IPS DF 4.7 (cell line): ENCODE measurements at regions not wholly inside any gene's neighbourhood (a gene's known extent, or its start where the extent isn't known, plus 50 kb on each side); places are given as distances from the start of the nearest gene placed in this dataset.
"Not testable (repeated sequence)": the region's sequence is repeated elsewhere in the genome, so short reads cannot be mapped to it uniquely, and the experiment has no call there.

Experiments used
- DNase-seq: peaks from one replicate; pipeline ENCODE4 v3.0.0-alpha.2; 2013; ENCODE audit warnings: low spot score; ENCODE audit errors: extremely low read depth

DNA sequence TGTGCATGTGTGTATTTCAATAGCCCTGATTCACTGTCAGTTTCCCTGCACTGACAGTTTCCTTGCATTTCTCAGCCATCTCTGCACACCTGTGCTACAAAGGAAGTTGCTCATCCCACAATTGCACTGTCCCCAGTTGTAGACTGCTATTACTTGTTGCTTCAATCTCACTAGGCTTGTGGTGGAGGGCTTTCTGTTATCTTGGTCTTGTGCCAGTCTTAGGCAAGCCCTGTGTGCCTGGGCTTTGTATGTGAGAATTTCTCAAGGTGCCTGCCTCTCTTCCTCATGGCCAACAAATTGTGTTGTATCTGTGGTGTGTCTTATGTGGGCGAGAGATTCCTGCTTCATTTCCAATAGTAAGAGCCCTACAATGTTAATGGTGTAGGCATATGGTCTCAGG is 467.4 kb downstream of the GRIA2 start:
- DNase-seq: no peak

DNA sequence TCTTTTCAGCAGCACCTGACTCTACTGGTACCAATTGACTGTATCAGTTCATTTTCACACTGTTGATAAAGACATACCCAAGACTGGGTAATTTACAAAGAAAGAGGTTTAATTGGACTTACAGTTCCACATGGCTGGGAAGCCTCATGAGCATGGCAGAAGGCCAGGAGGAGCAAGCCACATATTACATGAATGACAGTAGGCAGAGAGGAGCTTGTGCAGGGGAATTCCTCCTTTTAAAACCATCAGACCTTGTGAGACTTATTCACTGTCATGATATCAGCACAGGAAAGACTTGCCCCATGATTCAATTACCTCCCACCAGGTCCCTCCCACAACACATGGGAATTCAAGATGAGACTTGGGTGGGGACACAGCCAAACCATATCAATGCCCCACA is 458.8 kb downstream of the GRIA2 start:
- DNase-seq: not testable (repeated sequence)

DNA sequence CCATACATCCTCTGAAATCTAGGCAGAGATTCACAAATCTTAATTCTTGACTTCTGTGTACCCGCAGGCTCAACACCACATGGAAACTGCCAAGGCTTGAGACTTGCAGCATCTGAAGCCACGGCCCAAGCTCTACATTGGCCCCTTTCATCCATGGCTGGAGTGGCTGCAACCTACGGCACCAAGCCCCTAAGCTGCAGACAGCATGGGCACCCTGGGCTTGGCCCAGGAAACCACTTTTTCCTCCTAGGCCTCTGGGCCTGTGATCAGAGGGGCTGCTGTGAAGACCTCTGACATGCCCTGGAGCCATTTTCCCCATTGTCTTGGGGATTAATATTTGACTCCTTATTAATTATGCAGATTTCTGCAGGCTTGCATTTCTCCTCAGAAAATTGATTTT is 457.9 kb downstream of the GRIA2 start:
- DNase-seq: no peak

DNA sequence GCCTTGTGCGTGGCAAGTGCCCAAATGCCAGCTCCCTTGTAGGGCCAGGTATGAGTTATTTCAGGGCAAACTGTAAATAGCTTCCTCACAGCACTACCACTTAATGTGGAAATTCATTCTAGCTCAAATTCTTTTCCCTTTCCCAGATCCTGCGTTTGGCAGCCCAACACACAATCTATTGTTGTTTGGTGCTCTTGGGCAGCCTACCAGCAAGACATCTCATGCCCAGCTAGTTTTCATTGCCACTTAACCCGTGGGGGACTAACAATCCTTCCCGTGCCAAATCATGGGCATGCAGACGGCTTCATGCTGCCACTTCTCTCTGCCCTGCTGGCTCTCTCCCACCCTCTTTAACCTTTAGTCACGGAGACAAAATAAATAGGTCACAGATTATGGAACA is 454.2 kb downstream of the GRIA2 start:
- no peak for DNase-seq

DNA sequence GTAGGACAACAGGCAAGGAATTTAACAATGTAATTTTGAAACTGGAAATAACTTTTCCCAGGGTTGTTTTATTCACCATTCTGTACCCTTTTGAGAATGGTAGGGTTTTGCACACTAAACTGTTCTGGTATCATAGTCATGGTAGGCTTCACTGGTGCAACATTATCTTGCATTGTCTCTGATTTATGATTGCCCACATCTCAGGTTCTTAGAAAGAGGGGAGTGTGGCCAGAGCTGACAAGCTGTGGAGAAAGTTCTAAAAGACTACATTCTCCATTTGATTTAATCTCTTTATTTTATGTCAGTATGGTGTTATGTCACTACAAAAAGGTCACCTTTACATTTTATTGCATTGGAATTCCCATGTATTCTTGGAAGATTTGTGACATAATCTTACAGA is 447.3 kb downstream of the GRIA2 start:
- DNase-seq: no peak

DNA sequence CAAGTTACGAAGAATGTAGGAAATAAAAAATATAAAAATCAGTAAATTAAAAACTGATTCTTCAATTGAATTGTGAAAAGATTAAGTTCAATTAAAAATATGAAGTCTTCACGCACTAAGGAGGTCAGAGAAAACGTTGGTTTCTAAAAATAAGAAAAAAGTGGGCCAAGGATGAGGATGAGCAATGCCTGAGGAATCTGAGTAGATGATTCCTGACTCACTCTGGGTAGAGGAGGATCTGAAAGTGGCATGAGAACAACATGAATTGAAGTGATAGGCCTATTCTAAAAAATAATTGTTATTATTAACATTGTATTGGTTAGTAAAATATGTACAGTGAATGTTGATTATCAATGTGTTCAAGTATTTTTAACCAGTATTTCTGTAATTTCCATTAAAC is 444.2 kb downstream of the GRIA2 start:
- DNase-seq: no peak

DNA sequence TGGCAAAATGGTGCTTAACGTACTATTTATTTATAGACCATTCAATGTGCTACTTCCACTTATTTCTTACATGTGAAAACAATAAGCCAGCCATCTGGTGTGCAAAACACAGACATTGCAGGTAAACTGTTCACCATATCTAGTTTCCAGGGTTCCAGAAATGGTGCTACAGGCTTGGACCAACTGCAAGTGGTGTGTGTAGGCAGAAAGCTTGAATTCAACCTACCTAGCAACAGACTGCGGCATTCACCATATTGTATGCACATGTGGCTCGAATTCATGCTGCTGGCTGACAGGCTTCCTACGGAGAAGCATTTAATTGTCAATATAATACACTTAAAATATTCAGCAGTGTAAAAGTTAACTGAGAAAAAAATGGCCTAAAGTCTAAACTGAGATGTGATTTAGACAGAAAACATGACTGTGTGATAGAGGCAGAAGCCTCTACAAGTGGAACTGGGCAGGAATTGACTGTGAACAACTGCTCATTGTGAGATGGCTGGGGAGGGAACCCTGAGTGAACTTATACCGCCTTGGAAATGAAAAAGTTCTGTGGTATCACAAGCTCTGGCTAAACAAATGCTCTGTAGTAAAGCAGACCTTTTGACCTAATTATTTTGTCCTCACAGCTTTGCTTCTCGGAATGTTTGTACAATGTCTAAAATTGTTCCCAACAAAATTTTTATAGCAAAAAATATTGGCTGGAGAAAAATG is 434.7 kb downstream of the GRIA2 start:
- DNase-seq: no peak

DNA sequence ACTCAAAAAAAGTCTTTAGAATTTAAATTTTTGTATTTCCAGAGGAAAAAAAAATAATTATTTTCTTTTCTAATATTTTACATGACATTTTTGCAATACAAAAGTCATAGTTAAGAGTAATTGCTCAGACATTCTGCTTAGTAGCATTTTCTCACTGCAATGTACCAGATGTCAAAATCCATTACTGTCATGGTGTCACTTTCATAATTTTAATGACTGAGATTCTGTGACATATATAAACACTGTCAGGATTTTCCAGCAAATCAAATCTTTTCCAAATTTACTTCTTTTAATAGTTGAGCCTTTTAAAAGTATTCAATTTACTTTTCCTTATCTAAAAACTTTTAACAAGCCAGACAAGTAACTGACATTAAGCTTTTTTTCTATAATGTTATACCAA is 422.7 kb downstream of the GRIA2 start:
- DNase-seq: no peak

DNA sequence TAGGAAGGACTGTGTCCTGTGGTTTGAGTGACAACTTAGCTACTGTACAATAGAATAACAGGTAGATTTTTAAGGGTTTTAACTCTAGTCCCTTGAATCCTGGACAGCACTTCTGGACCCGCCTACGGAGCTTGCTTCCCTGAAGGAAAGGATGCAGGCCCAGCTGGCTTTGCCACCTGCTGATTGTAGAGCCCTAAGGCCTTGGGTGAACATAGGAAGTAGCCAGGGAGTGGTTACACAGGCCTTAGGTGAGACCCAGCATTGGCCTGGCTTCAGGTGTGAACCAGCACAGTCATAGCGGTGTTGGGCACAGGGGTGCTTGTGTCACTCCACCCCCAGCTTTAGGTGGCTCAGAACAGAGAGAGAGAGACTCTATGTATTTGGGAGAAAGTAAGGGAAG is 413.5 kb downstream of the GRIA2 start:
- DNase-seq: no peak

DNA sequence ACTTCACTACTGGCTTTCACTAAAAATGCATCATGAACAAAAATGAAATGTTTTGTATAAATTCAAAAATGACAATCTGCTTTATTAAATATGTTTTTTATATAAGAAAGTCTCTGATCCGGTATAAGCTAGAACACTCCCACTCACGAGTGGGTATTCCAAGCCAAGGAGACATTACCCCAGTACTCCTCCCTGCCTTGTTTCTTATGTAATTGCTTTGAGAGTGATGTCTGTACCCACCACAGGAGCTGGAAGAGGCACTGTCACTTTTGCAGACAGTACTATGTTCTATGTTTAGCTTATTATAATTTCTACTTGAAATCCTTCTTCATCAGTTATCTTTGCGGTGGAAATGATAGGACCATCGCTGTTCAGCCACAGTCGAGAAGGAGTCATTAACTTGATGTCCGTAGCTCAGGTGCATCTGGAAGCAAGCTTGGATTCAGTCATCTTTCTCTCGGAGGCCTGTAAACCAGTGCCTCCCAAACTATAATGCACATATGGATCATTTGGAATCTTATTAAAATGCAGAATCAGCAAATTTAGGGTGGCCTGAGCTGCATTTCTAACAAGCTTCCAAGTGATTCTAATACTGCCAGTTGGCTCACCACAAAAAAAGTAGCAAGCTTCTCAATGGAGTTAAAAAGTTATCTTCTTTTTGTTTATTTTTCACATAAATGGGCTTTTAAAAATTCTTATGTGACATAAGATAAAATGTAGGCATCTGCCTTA is 396.4 kb downstream of the GRIA2 start:
- no peak for DNase-seq

DNA sequence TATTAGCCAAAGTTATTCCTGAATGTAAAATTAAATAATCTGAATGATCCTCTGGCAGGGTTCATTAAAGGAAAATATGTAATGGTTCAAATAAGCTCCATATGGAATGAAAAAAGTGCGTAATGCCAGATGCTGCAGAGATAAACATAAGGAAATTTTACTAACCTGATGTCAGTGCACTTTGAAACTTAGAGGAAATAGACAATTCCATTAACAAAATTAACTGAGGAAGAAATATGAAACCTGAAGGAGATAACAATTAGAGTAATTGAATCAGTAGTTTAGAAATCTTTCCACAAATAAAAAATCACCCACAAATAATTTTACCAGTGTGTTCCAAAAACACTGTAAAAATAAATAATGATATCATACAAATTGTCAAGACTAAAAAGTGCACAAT is 387.5 kb downstream of the GRIA2 start:
- DNase-seq: no peak

DNA sequence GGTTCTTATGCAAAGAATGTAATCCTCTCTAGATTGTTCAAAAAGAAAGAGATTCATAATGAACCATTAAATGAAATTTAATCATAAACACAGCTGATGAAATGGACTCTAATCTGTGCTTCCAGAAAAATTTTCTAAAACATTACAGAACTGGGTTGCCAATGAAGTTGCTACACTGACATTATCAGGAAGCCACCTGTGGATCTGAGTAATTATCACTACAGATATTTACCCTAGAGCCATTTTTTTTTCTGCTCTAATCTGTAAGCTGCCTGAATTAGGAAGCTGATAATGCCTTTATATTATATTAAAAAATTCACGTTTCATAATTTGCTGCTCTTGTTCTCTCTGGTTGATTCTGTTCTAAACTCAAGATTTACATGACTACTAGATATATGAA is 380.1 kb downstream of the GRIA2 start:
- no peak for DNase-seq

DNA sequence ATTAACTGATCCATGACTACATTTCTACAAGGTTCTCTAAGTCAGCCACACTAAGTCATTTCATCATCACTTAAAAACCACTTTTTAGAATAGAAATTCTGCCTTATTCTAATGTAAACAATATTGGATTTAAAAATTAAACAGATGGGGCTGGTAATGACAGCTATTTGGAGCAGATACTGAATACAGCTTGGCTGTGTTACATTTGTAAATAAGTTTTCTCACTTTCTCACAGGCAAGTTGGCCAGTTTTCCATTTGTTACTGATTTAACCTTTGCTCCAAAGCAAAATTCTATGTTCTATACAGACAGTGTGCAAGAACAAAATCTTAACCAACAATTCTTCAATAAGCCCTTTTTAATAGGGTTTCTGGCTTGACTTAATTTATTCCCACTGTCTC is 370.7 kb downstream of the GRIA2 start:
- no peak for DNase-seq

DNA sequence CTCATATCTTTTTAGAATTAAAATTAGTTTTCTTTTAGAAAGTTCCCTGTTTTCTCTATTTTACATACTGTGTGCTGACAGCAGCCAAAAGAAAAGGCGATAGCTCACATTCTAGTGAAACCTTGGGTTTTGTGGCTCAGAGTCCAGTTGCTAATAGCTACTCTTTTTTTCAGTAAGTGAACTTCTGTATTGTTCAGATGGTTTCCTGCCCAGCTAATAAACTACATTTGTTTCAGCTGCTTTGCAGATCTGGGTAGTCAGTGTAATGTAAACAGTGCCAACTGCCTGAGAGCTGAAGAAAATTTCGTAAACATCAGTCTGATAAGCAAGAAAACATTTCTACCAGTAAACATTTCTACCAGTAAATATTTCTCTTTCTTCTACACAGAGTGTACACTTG is 370.2 kb downstream of the GRIA2 start:
- DNase-seq: no peak

DNA sequence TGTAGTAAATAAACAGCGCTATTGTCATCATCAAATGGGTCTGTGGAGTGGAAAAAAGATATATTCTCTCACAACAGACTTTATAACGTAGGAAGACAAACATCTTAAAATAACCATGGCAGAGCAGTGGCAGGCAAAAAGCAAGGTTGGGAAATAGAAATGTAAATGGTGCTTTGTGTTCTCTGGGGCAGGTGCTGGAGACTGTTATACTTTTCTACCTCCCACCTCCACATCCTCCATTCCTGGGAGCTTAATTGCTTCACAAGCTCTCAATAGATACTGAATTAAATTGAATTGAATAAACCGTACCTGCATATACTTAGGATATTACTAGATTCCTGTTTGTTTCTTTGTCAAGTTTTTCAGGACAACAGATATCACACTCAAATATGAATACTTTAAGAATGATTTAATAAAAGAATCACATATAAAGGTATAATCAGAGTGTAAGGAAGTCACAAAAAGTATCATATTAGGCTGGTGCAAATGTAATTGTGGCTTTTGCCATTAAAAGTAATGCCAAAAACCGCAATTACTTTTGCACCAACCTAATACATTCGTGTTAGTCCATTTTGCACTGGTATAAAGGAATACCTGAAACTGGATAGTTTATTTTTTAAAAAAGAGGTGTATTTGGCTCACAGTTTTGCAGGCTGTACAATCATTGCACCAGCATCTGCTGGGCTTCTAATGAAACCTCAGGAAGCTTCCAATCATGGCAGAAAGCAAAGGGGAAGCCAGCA is 367.3 kb downstream of the GRIA2 start:
- no peak for DNase-seq

DNA sequence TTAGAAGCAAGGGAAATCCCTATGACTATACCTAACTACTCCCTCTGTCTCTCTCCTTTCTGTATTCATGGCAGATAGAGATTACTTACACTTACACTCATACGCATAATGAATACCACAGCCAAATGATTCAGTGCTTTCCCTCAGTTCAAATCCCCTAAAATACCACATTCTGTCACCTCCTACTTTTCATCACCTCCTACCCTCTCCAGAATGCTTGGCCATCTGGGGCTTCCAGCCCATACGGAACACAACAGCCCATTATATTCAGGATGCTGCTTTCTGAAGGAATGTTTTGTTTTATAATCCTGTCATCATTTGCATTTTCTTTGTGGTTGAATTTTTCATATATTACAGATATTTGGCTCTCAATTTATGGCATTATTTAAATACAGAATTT is 361.6 kb downstream of the GRIA2 start:
- no peak for DNase-seq

DNA sequence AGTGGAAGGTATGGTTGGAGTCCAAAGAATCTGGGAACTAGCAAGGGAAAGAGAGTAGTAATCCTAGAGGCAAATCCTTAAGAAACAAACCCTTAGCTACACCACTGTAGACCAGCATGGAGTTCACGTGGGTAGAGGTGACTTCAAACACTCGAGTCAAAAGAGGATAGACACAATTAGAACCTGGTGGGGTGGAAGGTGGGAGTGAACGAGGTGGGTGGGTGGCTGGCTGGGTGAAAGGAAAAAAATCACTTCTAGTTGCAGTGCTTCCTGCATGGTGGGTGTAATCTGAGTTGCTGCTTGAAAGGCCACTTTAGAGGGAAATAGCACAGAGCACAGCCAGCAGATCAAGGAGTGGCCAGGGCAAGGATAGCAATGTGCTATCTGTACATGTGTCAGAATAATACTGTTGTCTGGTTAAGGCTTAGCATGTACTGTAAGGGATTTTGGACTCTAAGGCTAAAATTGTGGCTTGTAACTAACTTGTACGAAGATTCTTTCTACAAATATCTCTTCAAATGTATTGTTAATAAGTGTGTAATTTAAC is 356.2 kb downstream of the GRIA2 start:
- no peak for DNase-seq

DNA sequence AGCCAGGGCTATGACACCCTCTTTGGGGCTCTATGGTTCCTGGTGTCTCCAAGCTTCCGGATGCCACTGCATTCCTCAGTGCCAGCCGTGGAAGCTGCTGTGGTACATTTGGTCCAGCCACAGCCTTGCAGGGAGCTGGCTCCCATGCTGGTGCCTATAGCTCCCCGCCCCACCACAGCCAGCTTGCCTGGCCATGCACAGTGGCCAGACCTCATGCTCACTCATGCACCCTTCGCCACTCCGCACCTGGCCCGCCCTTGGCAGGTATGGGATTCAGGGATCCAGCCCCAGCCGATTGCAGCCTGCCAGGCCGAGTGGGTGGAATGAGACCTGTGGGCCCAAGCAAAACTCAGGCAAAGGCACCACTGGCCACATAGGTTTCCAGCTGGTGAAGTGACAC is 354.8 kb downstream of the GRIA2 start:
- DNase-seq: no peak

DNA sequence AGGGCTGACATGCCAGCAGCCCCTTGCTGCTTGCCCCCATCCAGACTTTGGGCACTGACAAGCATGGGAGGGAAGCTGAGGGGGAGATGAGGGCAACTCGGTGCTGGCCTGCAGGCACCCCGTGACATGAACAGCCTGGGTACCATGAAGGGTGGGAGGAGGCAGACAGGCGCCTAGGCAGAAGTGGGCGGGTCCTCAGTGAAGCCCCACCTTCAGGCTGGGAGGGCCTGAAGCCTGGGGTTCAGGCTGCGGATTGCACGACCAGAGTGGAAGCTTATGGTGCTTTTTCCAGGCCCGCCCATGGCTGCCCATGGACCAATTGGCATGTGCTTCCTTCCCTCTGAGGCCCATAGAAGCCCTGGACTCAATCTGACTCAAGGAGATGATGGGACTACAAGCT is 354.1 kb downstream of the GRIA2 start:
- no peak for DNase-seq

DNA sequence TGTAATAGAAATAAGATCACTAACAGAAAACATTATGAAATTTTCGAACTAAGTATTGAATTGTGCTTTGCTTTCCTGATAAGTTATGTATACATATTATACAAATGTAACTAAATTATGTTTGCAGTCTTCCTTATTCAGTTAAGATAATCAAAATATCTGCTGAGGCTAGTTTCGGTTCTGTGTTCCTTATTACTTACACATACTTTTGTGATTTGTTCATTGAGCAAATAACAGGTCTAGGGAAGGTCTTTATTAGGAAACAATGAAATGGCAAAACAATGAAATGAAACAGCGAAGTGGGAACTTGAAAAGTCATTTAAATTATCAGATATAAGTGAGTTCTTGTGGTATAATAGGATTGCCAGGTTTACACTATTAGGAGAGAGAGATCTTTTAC is 352.4 kb downstream of the GRIA2 start:
- no peak for DNase-seq

DNA sequence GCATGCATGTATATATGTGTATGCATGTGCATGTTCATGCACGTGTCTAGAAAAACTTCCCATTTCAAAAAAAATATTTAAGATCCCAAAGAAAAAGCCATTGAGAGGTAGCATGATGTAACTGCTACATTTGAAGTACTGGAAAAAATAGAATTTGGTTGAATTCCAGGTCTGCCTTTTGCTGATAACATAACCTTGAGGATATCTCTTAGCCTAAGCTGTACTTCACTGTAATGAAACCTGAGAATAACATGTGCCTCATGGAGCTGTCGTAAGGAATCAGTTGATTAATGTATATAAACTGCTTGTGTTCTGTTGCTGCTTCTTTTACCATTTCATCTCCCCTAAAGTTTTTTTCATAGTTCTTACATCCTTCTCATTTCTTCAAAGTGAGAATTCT is 351.8 kb downstream of the GRIA2 start:
- no peak for DNase-seq

DNA sequence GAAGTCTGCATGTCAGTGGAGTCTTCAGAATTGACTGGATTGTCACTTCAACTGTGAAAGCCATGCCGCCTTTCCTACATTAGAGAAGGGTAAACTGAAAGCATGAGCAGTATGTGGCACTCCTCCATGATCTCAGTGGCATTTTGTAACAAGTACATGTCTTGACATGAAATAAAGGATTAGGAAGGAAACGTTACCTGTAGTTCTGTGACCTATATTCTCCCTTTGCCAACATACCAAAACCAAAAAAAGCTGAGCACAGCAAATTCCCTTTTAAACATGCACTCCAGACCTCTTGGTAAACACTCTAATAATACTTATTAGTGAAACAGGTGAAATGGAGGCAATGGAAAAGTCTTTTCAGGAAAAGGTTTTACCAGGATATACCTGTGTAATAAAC is 344.2 kb downstream of the GRIA2 start:
- DNase-seq: no peak
